Endothelial cell of umbilical vein (primary cell): ENCODE measurements at regions not wholly inside any gene's neighbourhood (a gene's known extent, or its start where the extent isn't known, plus 50 kb on each side); places are given as distances from the start of the nearest gene placed in this dataset.

Experiments
- BruUV-seq: library from RNA; stranded (reverse); fragments of 400-500 nt; replicated peaks from 2 replicates; lab custom pipeline; 2021; lab: Mats Ljungman, UMichigan
- CTCF ChIA-PET: fragments of 300-600, 350-600 bp; sonication (Branson Sonifier 250); formaldehyde crosslinking; loops from one replicate; lab custom pipeline; 2021; ENCODE audit warnings: antibody characterized with exemption, inconsistent platforms; lab: Charles Lee
- POLR2A ChIA-PET: fragments of 300-600, 350-600 bp; sonication (Branson Sonifier 250); formaldehyde crosslinking; loops from one replicate; lab custom pipeline; 2021; ENCODE audit warnings: antibody characterized with exemption, inconsistent platforms; lab: Charles Lee
- DNase-seq: peaks from one replicate; pipeline ENCODE4 v3.0.0-alpha.2; 2011; ENCODE audit warnings: low read depth, low spot score
- FAIRE-seq: peaks from 2 replicates; lab custom pipeline; 2011; peaks lifted over from hg19 to GRCh38; lab: Jason Lieb, UNC
- H2AFZ ChIP-seq: 2 replicates; pipeline ENCODE4 v1.6.0; 2012; ENCODE audit warnings: low read depth, low read length, control low read depth, inconsistent platforms
- H3K27ac ChIP-seq: 2 replicates; pipeline ENCODE4 v1.5.1; 2011; ENCODE audit warnings: low read depth, mild to moderate bottlenecking, control low read depth, low read length, moderate library complexity; ENCODE audit not compliant: insufficient read depth
- H3K27me3 ChIP-seq, 2 experiments: 2 replicates each; pipeline versions ENCODE4 v1.6.0 to v1.6.1; 2011; ENCODE audit warnings: low read length in 2 of 2, mixed read lengths in 1 of 2; ENCODE audit not compliant: control insufficient read depth in 2 of 2, insufficient read depth in 2 of 2
- H3K36me3 ChIP-seq, 2 experiments: 2 replicates in 1 of 2; 3 replicates in 1 of 2; pipeline ENCODE4 v1.5.1; 2011; ENCODE audit warnings: low read length in 2 of 2, mild to moderate bottlenecking in 1 of 2, moderate library complexity in 1 of 2; ENCODE audit not compliant: control insufficient read depth in 2 of 2, insufficient read depth in 2 of 2; ENCODE audit errors: extremely low read depth in 1 of 2
- H3K4me1 ChIP-seq: 3 replicates; pipeline ENCODE4 v1.5.1; 2011; ENCODE audit warnings: mild to moderate bottlenecking, low read length; ENCODE audit not compliant: control insufficient read depth, insufficient read depth; ENCODE audit errors: extremely low read depth
- H3K4me2 ChIP-seq: 2 replicates; pipeline ENCODE4 v1.6.1; 2011; ENCODE audit warnings: low read length, control low read depth, mixed read lengths; ENCODE audit not compliant: insufficient read depth
- H3K4me3 ChIP-seq, 3 experiments: fragments of 200-600 bp in 1 of 3; sonication (generic), shearing (Covaris generic) in 1 of 3; replicated peaks in 1 of 3; 2 replicates each; pipeline ENCODE4 v1.5.1; 2011 to 2016; ENCODE audit warnings: control low read depth in 3 of 3, low read length in 3 of 3, mild to moderate bottlenecking in 2 of 3, inconsistent platforms in 1 of 3, low read depth in 1 of 3, moderate library complexity in 1 of 3; ENCODE audit not compliant: insufficient read depth in 1 of 3
- H3K79me2 ChIP-seq: 2 replicates; pipeline ENCODE4 v1.6.0; 2012; ENCODE audit warnings: low read length, inconsistent platforms; ENCODE audit not compliant: control insufficient read depth, insufficient read depth
- H3K9ac ChIP-seq: replicated peaks from 2 replicates; pipeline ENCODE3; 2011; ENCODE audit warnings: low read length, control low read depth; ENCODE audit not compliant: insufficient read depth; ENCODE audit errors: extremely low read depth
- H3K9me1 ChIP-seq: replicated peaks from 3 replicates; pipeline ENCODE4 v1.6.0; 2011; ENCODE audit warnings: mild to moderate bottlenecking, low read length; ENCODE audit not compliant: control insufficient read depth, insufficient read depth; ENCODE audit errors: extremely low read depth
- H3K9me3 ChIP-seq: replicated peaks from 2 replicates; pipeline ENCODE4 v1.5.1; 2012; ENCODE audit warnings: low read length, inconsistent platforms; ENCODE audit not compliant: control insufficient read depth, insufficient read depth
- H4K20me1 ChIP-seq: replicated peaks from 2 replicates; pipeline ENCODE3; 2011; ENCODE audit warnings: mild to moderate bottlenecking, low read length; ENCODE audit not compliant: control insufficient read depth, insufficient read depth; ENCODE audit errors: extremely low read depth
- EZH2 ChIP-seq: IDR thresholded peaks from 2 replicates; pipeline ENCODE4 v1.6.1; 2012; ENCODE audit warnings: borderline replicate concordance, low read depth, mild to moderate bottlenecking, moderate library complexity, low read length, inconsistent platforms; ENCODE audit not compliant: severe bottlenecking
- FOS ChIP-seq: IDR thresholded peaks from 2 replicates; pipeline ENCODE4 v1.6.1; 2011; ENCODE audit warnings: mild to moderate bottlenecking, low read length, moderate library complexity, borderline replicate concordance; ENCODE audit not compliant: insufficient read depth
- GATA2 ChIP-seq: IDR thresholded peaks from 2 replicates; pipeline ENCODE4 v1.7.0; 2011; ENCODE audit warnings: low read depth, mild to moderate bottlenecking, moderate library complexity, mixed read lengths, low read length; ENCODE audit not compliant: insufficient read length, insufficient read depth
- JUN ChIP-seq: IDR thresholded peaks from 2 replicates; pipeline ENCODE4 v1.6.1; 2011; ENCODE audit warnings: borderline replicate concordance, low read depth; ENCODE audit not compliant: insufficient read length, insufficient read depth
- MYC ChIP-seq: IDR thresholded peaks from one replicate; pipeline ENCODE4 v1.6.1; 2011; ENCODE audit warnings: mild to moderate bottlenecking, low read depth, low read length
- POLR2A ChIP-seq: IDR thresholded peaks from 2 replicates; pipeline ENCODE4 v1.6.1; 2012; ENCODE audit warnings: low read depth, mild to moderate bottlenecking, control low read depth, low read length
- POLR2AphosphoS5 ChIP-seq: IDR thresholded peaks from 2 replicates; pipeline ENCODE4 v1.6.1; 2012; ENCODE audit warnings: low read depth, mild to moderate bottlenecking, control low read depth, low read length, moderate library complexity; ENCODE audit not compliant: insufficient read depth
- dilution Hi-C: fragments of 300-500 bp; cut with MboI; formaldehyde crosslinking; loops from one replicate; pipeline ENCODE4 v1.15.0; 2019; ENCODE audit warnings: low sequenced_read_pairs; ENCODE audit not compliant: extremely low pct_ligation_motif_present
- intact Hi-C: fragments of 100-400 bp; cut with micrococcal nuclease; formaldehyde crosslinking; loops from one replicate; pipeline ENCODE4 v1.10.0; 2022
- TF ChIP-seq, protein P1 (sequence below), 2 donors: IDR thresholded peaks; 1 replicate in 1 of 2; 2 replicates in 1 of 2; pipeline ENCODE4 v1.5.1; 2011; ENCODE audit warnings: low read length in 2 of 2, mild to moderate bottlenecking in 2 of 2, moderate library complexity in 2 of 2, control low read depth in 1 of 2, inconsistent platforms in 1 of 2, low read depth in 1 of 2; ENCODE audit not compliant: insufficient read depth in 1 of 2; ENCODE audit errors: extremely low read depth in 1 of 2
- TF ChIP-seq, protein P2 (sequence below): IDR thresholded peaks from 2 replicates; pipeline ENCODE4 v1.6.1; 2011; ENCODE audit not compliant: insufficient read depth, insufficient read length

GRCh38 chr10:30683496-30683895 lies 53.9 kb upstream of the LYZL2 start:
- ChIA-PET CTCF (interaction anchor here (1.6 kb wide), 1 partner anchor 13 kb away, joined by 6 read pairs; no protein-coding TSS in a partner anchor), POLR2A (no interaction called here)
- no peak overlapping the region for H2AFZ ChIP-seq
- dilution Hi-C loops, result no loop called here
- H3K9ac ChIP-seq, result no peak overlapping the region
- no peaks in the 10 kb centered on the region for H3K9me3 ChIP-seq
- no peaks in the 10 kb centered on the region for H4K20me1 ChIP-seq
- no peaks in the 10 kb centered on the region for H3K9me1 ChIP-seq
- H3K36me3 ChIP-seq, result no peaks in the 10 kb centered on the region
- TF ChIP-seq POLR2AphosphoS5, result no peak
- TF ChIP-seq POLR2A, result no peak
- no peak for TF ChIP-seq GATA2
- TF ChIP-seq, protein P1, sequence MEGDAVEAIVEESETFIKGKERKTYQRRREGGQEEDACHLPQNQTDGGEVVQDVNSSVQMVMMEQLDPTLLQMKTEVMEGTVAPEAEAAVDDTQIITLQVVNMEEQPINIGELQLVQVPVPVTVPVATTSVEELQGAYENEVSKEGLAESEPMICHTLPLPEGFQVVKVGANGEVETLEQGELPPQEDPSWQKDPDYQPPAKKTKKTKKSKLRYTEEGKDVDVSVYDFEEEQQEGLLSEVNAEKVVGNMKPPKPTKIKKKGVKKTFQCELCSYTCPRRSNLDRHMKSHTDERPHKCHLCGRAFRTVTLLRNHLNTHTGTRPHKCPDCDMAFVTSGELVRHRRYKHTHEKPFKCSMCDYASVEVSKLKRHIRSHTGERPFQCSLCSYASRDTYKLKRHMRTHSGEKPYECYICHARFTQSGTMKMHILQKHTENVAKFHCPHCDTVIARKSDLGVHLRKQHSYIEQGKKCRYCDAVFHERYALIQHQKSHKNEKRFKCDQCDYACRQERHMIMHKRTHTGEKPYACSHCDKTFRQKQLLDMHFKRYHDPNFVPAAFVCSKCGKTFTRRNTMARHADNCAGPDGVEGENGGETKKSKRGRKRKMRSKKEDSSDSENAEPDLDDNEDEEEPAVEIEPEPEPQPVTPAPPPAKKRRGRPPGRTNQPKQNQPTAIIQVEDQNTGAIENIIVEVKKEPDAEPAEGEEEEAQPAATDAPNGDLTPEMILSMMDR (IDR thresholded peaks at IDR 0.05; ENCODE audit: extremely low read depth in 1 of 2, insufficient read depth in 1 of 2, low read depth in 1 of 2, low read length in 2 of 2), result no peak
- no peak for TF ChIP-seq FOS
- no peak for TF ChIP-seq MYC
- TF ChIP-seq, protein P2, sequence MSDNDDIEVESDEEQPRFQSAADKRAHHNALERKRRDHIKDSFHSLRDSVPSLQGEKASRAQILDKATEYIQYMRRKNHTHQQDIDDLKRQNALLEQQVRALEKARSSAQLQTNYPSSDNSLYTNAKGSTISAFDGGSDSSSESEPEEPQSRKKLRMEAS, result no peak
- TF ChIP-seq EZH2, result no peak
- TF ChIP-seq JUN, result no peak
- no peak overlapping the region for H3K4me2 ChIP-seq
- no peaks in the 10 kb centered on the region for H3K79me2 ChIP-seq
- H3K4me3 ChIP-seq, result no peak overlapping the region
- BruUV-seq, result no TSS peak
- FAIRE-seq (no peak), DNase-seq (no peak)
- intact Hi-C loops, result no loop called here
- H3K27ac ChIP-seq, result no peak overlapping the region
- H3K4me1 ChIP-seq, result peaks cover 5% of the 10 kb centered on the region
- peaks cover 6 to 10% of the 10 kb centered on the region in 2 experiments for H3K27me3 ChIP-seq
